ENCODE measurements at regions not wholly inside any gene's neighbourhood (a gene's known extent, or its start where the extent isn't known, plus 50 kb on each side); places are given as distances from the start of the nearest gene placed in this dataset.

GRCh38 chr2:100660851-100661584 lies 98.2 kb downstream of the PDCL3 start:
- TF ChIP-seq EP300 (IDR thresholded peaks at IDR 0.05): no peak
- TF ChIP-seq POLR2A (IDR thresholded peaks at IDR 0.05): no peak

Data from suprapubic skin (tissue), 2 donors.